Gastrocnemius medialis (tissue), 4 donors: ENCODE measurements at regions not wholly inside any gene's neighbourhood (a gene's known extent, or its start where the extent isn't known, plus 50 kb on each side); places are given as distances from the start of the nearest gene placed in this dataset.

Source experiments
- ATAC-seq, 2 donors: fragments of 150-250 bp; one replicate each; pipeline ENCODE4 v1.9.1; 2016
- DNase-seq, 2 donors: peaks; one replicate each; pipeline ENCODE4 v3.0.0-alpha.2; 2019
- H3K27ac ChIP-seq, 4 donors: fragments of 200-600 bp; sonication (generic); 1 replicate in 1 of 4; 2 replicates in 3 of 4; pipeline ENCODE4 v1.5.1; 2016 to 2018; ENCODE audit warnings: mild to moderate bottlenecking in 2 of 4, moderate library complexity in 1 of 4
- H3K27me3 ChIP-seq, 3 donors: fragments of 200-600 bp; sonication (generic) in 2 of 3; 1 replicate in 1 of 3; 2 replicates in 2 of 3; pipeline versions ENCODE4 v1.5.1 to v1.6.0; 2016 to 2019; ENCODE audit warnings: mild to moderate bottlenecking in 1 of 3, moderate library complexity in 1 of 3
- H3K36me3 ChIP-seq, 2 donors: fragments of 200-600 bp; sonication (generic) in 1 of 2; one replicate each; pipeline ENCODE4 v1.5.1; 2017 to 2018
- H3K4me1 ChIP-seq, 2 donors: fragments of 200-600 bp; sonication (generic) in 1 of 2; one replicate each; pipeline ENCODE4 v1.5.1; 2016 to 2017; ENCODE audit warnings: mild to moderate bottlenecking in 2 of 2
- H3K4me3 ChIP-seq, 4 donors: fragments of 200-600 bp; sonication (generic) in 3 of 4; 1 replicate in 1 of 4; 2 replicates in 3 of 4; pipeline ENCODE4 v1.5.1; 2016 to 2019; ENCODE audit warnings: mild to moderate bottlenecking in 2 of 4
- H3K9me3 ChIP-seq, 3 donors: fragments of 200-600 bp; sonication (generic) in 2 of 3; 1 replicate in 1 of 3; 2 replicates in 2 of 3; pipeline ENCODE4 v1.5.1; 2016 to 2019
- CTCF ChIP-seq, 5 experiments: fragments of 450-650 bp in 3 of 5; fragments of 200-600 bp in 2 of 5; sonication (generic) in 2 of 5; IDR thresholded peaks in 4 of 5; conservative IDR thresholded peaks in 1 of 5; 1 replicate in 4 of 5; 2 replicates in 1 of 5; pipeline ENCODE4 v1.5.1; 2016 to 2019; ENCODE audit warnings: antibody characterized with exemption in 5 of 5, mild to moderate bottlenecking in 3 of 5, moderate library complexity in 3 of 5
- POLR2A ChIP-seq, 2 donors: fragments of 450-650 bp; IDR thresholded peaks; one replicate each; pipeline ENCODE4 v1.6.1; 2017; ENCODE audit warnings: antibody characterized with exemption in 2 of 2, mild to moderate bottlenecking in 2 of 2, moderate library complexity in 2 of 2
- in situ Hi-C, 4 donors: fragments of 200-750 bp; cut with MboI; loops; one replicate each; pipeline versions ENCODE4 v1.15.0 to v1.8.0; 2017; ENCODE audit warnings: low sequenced_read_pairs in 4 of 4
- intact Hi-C: fragments of 100-400 bp; cut with DNase I; formaldehyde crosslinking; loops from one replicate; pipeline ENCODE4 v1.15.1; 2023; ENCODE audit warnings: low total_unique reads

- intact Hi-C loops, result no loop called here
- no peaks in the 10 kb centered on the region for H3K27me3 ChIP-seq
- H3K4me3 ChIP-seq, result no peak overlapping the region
- DNase-seq, result no peak
- ATAC-seq, result no peak
- TF ChIP-seq POLR2A (IDR thresholded peaks at IDR 0.05) (no peak), CTCF (IDR thresholded peaks at IDR 0.05 in 4 of 5, conservative IDR thresholded peaks at IDR 0.05 in 1 of 5) (no peak)
- H3K27ac ChIP-seq, result no peak overlapping the region
- H3K4me1 ChIP-seq, result no peaks in the 10 kb centered on the region
- no peaks in the 10 kb centered on the region for H3K9me3 ChIP-seq
- no peaks in the 10 kb centered on the region for H3K36me3 ChIP-seq
- in situ Hi-C loops, result no loop called here
These were observed 502.9 kb downstream of the PDCD6IP start for GRCh38 chr3:34301313-34301712.

- Histone ChIP-seq H3K27me3 (no peaks in the 10 kb centered on the region), H3K4me3 (no peak overlapping the region), H3K4me1 (no peaks in the 10 kb centered on the region), H3K36me3 (no peaks in the 10 kb centered on the region), H3K9me3 (no peaks in the 10 kb centered on the region), H3K27ac (no peak overlapping the region)
- intact Hi-C loops (no loop called here), in situ Hi-C loops (no loop called here)
- no peak for ATAC-seq
- TF ChIP-seq POLR2A (IDR thresholded peaks at IDR 0.05), result no peak
- TF ChIP-seq CTCF (IDR thresholded peaks at IDR 0.05 in 4 of 5, conservative IDR thresholded peaks at IDR 0.05 in 1 of 5), result no peak
- no peak for DNase-seq
These were observed 506.8 kb downstream of the PDCD6IP start for GRCh38 chr3:34305266-34305665.

DNA sequence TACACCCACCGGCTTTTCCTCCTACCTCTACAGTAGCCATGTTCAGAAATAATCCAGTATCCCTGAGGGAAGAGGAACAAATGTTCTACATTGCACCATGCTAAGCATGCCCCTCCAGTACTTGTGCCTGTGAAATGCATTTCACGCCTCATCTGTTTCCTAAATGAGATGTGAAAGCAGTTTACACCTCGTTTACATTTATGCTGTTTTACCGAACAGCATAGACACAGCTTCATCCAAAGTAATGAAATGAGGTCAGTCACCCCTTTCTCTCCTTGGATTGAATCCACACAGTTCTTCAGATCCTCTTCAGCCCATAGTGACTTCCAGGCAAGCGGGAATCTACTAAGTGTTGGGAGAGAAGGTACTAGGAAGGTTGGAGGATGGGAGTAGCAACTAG, 514.3 kb downstream of the PDCD6IP start:
- TF ChIP-seq CTCF (IDR thresholded peaks at IDR 0.05 in 4 of 5, conservative IDR thresholded peaks at IDR 0.05 in 1 of 5) (no peak), POLR2A (IDR thresholded peaks at IDR 0.05) (no peak)
- no peak for ATAC-seq
- H3K4me3 ChIP-seq, result no peak overlapping the region
- no peaks in the 10 kb centered on the region for H3K4me1 ChIP-seq
- DNase-seq, result no peak
- intact Hi-C loops (no loop called here), in situ Hi-C loops (no loop called here)
- no peaks in the 10 kb centered on the region for H3K36me3 ChIP-seq
- H3K9me3 ChIP-seq, result no peaks in the 10 kb centered on the region
- no peaks in the 10 kb centered on the region for H3K27me3 ChIP-seq
- no peak overlapping the region for H3K27ac ChIP-seq

- in situ Hi-C loops (no loop called here), intact Hi-C loops (no loop called here)
- Histone ChIP-seq H3K9me3 (no peaks in the 10 kb centered on the region), H3K27me3 (no peaks in the 10 kb centered on the region), H3K36me3 (no peaks in the 10 kb centered on the region), H3K27ac (no peak overlapping the region), H3K4me1 (no peaks in the 10 kb centered on the region), H3K4me3 (no peak overlapping the region)
- no peak for ATAC-seq
- no peak for DNase-seq
- no peak for TF ChIP-seq CTCF (IDR thresholded peaks at IDR 0.05 in 4 of 5, conservative IDR thresholded peaks at IDR 0.05 in 1 of 5)
- TF ChIP-seq POLR2A (IDR thresholded peaks at IDR 0.05), result no peak
These were observed 521.5 kb downstream of the PDCD6IP start for GRCh38 chr3:34319881-34320280.

DNA sequence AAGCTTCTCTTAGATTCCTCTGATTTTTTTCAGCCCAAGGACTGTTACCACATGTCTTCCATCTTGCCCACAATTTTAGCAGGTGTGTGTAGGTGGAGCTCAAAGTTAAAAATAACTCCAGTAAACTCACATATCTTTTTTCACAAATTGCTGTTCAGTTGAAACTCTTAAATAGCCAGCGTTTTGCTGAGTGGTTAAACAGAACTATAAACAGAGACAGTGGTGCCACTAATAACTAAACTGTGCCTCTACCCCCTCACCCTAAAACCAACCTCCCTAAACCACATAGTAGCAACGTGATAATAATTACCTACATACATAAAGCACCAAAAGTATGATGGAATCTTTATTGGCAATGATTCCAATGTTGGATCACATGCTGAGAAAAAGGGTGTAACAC, 525.1 kb downstream of the PDCD6IP start:
- H3K4me3 ChIP-seq, result no peak overlapping the region
- no peak for ATAC-seq
- no peaks in the 10 kb centered on the region for H3K27me3 ChIP-seq
- H3K9me3 ChIP-seq, result no peaks in the 10 kb centered on the region
- no peaks in the 10 kb centered on the region for H3K36me3 ChIP-seq
- H3K27ac ChIP-seq, result no peak overlapping the region
- in situ Hi-C loops (no loop called here), intact Hi-C loops (no loop called here)
- TF ChIP-seq CTCF (IDR thresholded peaks at IDR 0.05 in 4 of 5, conservative IDR thresholded peaks at IDR 0.05 in 1 of 5) (no peak), POLR2A (IDR thresholded peaks at IDR 0.05) (no peak)
- no peaks in the 10 kb centered on the region for H3K4me1 ChIP-seq
- no peak for DNase-seq
